GM19035 (cell line): ENCODE measurements at regions not wholly inside any gene's neighbourhood (a gene's known extent, or its start where the extent isn't known, plus 50 kb on each side); places are given as distances from the start of the nearest gene placed in this dataset.

Experiments used
- ATAC-seq: cut with Tn5 transposase; IDR thresholded peaks from one replicate; pipeline ENCODE4 v1.9.1; 2021; ENCODE audit not compliant: unreplicated experiment

DNA sequence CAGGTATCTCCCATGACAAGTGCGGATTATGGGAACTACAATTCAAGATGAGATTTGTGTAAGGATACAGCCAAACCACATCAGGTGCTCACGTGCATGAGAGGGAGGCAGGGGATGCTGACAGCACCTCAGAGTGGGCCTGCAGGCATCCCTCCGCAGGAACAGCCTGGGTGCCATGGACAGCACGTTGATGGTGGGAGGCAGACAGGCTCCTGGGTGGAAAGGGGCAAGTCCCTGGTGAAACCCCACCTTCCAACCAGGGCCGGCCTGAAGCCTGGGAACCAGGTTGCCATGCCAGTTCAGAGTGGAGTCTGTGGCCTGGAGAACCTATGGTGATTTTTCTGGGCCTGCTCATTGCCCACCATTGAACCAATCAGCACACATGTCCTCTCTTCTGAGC, 1469.6 kb downstream of the PCDH7 start:
- no peak for ATAC-seq

DNA sequence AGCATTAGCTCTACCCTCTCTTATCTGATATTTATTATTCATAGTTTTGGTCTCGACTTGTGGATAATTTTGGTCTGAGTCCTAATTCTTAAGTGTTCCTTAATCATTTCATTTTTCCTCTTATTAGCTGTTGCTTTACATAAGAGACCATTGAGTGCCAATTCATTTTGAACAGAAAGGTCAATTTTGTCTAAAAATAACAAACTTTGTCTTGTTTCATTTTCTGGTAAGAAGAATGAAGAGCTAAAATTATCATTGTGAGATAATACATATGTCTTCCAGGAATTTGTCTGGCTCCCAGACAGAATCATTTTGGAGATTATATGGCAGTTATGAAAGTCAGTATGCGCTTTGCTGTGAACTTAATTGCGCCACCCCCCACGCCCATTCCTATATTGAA, 1471.8 kb downstream of the PCDH7 start:
- ATAC-seq, result no peak

DNA sequence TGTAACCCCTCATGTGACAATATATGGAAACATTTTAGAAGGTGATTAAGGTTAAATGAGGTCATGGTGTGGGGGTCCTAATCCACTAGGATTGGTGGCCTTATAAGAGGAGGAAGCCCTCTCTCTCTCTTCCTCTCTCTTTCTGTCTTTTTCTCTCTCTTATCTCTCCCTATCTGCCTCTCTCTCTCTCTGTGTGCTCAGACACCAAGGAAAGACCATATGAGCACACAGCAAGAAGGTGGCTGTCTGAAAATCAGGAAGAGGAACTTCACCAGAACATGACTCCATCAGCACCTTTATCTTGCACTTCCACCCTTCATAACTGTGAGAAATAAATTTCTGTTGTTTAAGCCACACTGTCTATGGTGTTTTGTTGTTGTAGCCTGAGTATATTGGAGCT, 1472.2 kb downstream of the PCDH7 start:
- no peak for ATAC-seq

DNA sequence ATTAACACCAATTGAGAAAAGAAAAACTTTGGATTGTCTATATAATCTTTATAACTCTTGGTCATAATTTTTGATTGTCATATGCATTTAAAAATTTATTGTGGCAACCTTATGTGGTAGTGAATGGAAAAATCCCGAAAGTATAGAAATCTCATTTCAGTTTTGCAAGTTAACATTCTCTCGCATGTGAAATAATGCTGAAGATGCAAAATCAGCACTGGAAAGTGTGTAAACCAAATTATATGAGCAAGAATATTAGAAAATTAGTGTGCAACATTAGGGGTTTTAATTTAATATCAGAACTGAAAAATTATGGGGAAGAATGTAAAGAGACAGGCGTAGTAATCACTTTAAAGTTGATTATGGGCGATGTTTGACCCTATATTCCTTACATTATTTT, 1472.8 kb downstream of the PCDH7 start:
- ATAC-seq, result no peak

DNA sequence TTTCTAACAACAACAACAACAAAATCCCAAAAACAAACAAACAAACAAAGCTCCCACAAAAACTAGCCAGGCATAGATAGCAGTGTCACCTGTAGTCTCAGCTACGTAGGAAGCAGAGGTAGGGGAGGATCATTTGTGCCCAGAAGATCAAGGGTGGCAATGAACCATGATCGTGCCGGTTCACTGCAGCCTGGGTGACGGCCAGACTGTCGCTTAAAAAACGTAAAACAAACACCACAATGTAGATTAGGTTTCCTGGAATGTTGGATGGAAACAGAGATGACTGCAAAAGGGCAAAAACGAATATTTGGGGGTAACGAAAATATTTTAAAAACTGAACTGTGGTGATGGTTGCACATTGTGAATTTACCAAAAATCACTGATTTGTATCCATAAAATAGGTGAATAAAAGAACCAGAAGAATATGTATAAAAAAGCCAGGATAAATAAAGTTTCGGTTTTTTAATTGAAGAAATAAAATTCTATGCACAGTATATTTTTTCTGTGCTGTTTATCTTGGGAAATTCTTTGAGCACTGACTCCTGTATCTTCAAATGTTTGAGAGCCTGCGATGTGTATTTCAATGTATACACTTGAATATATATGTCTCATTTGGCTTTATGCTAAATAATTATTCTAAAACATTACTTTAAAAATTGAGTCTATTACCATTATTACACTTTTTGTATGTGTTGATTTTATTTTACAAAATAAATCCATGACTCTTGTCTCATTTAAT, 1477.0 kb downstream of the PCDH7 start:
- ATAC-seq, result no peak

DNA sequence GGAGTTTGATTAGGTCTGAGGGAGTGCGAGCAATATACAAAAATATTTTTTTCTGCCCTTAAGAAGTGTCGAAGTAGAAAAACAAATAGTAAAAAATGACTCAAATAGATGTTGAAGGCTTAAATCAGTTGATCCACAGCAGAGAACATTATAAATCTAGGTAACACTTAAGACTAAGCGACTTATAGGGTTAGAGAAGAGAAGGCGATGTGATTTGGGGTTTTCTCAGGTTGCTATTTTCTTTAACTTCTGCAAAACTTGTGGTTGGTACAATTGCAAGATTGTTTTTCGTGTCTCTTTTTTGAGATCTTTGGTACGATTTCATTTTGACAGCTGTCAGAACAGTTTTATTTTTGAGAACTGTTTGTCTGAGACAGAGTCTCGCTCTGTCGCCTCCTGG, 1479.5 kb downstream of the PCDH7 start:
- no peak for ATAC-seq

DNA sequence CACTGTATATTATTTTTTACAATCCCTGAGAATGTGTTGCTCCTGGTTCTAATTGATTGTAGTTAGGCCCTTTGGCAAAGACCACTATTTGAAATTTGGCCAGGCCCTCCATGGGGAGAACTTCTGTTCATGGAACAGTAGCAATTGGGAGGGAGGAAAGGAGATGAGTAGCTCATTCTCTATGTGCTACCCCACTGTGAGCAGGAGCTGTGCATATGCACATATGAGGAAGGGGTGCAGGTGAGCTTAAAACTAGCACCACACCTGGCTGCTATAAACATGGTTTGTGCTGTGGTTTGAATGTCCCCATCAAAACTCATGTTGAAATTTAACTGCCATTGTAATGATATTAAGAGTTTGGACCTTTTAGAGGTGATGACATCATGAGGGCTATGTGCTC, 1483.2 kb downstream of the PCDH7 start:
- ATAC-seq, result no peak

DNA sequence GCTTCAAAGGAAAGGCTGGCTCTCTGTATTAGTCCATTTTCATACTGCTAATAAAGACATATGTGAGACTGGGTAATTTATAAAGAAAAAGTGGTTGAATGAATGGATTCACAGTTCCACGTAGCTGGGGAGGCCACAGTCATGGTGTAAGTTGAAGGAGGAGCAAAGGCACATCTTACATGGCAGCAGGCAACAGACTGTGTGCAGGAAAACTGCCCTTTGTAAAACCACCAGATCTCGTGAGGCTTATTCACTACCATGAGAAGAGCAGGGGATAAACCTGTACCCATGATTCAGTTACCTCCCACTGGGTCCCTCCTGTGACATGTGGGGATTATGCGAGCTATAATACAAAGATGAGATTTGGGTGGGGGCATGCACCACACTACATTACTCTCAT, 1486.6 kb downstream of the PCDH7 start:
- no peak for ATAC-seq

DNA sequence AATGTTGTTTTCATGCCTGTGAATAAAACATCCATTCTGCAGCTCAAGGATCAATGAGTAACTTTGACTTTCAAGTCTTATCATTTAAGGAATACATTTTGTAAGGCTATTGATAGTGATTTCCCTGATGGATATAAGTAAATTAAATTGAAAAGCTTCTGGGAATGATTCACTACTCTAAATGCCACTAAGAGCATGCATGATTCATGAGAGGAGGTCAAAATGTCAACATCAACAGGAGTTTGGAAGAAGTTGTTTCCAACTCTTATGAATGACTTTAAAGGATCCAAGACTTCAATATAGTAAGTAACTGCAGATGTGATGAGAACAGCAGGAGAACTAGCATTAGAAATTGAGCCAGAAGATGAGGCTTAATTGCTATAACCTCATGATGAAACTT, 1487.3 kb downstream of the PCDH7 start:
- no peak for ATAC-seq

DNA sequence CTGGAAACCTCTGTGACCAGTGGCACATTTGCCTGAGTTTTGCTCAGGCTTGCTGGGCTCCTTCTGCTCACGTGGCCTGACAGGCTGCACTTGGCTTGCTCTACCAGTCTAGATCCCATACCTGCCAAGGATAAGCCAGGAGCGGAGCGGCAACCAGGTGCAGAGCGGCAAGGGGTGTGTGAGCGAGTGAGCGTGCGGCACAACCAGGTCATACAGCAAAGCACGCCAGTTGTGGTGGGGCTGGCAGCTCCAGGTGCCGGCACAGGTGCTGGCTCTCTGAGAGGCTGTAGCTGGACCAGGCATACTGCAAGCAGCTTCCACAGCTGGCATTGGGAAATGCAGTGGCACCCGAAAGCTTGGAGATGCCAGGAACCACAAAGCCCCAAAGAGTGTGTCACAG, 1495.1 kb downstream of the PCDH7 start:
- no peak for ATAC-seq

DNA sequence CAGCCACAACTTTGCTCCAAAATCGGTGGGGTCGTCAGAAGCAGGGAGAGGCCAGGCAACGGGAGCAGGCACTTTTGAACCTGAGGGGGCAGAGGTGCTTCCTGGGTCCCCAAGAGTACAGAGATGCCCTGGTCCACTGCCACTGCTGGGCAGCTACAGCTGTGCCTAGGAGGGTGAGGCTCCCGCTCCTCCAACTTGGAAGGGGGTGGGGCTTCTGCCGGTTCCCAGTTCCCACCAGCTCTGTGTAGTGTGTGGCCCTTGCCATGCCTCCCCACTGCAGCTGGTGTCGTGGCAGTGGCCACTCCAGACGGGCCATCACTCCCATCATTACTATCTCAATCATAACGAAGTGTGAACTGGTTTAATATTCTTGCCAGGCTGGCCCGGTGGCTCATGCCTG, 1496.3 kb downstream of the PCDH7 start:
- no peak for ATAC-seq

DNA sequence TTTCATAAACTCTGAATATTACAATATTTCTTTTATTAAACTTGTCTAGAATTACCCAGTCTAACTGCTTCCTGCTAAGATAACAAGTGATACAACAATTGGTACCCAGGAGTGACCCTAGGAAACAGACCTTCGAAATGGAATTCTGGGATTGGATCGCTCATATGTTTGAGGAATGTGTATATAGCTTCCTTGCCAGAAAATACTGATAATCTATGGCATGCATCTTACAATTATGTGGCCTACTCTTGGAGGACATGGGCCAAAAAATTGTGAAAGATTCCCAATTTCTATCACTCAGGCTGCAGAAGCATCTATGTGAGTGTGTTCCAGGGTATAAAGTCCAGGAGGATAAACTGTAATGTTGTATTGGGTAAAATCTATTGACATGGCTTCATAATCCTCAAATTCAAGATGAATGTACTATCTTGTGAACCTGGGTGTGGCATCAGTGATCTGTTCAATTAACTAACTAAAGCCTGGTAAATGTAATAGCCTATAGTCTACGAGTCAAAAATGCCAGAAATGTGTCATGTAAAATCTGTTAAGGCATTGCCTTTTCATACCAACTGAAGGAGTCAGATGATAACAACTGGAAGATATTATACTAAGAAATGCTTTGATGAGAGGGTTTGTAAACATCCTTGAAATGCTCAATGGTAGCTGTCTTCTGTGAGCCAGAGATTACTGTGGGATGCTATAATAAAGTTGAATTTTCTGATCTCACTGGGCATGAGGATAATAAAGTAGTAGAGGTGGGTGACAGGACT, 1499.3 kb downstream of the PCDH7 start:
- ATAC-seq, result no peak

DNA sequence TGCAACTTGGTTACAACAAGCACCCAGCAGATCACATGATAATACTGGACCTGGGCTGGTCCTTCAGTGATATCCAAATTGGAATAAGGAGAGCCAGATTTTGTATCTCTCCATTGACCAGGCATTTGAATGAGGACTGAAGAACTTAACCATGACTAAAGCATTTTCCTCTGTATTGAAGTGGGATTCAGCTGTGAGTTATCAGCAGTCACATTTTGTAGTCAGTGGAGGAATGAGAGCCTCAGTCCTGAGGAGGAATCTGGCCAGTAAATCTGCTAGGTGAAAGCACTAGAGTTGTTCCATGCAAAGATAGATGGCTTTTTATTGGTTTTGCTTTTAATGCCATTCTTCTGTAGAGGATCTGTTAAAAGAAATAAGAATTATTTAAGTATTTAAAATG, 1506.0 kb downstream of the PCDH7 start:
- no peak for ATAC-seq

DNA sequence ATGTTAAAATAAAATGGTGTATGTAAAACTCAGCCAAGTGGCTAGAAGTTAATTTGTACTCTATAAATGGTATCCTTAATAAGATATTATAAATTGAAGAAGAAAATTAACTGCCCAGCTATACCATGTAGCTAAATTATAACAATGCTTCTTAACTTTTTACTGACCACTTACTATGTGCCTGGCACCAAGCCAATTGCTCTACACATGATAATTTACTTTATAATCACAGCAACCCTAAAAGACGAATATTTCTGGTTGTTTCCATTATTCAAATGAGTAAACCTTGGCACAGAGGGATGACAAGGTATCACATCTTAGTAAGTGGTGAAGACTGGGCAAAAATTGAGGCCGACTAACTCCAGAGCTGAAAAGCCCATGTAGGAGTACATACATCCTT, 1506.6 kb downstream of the PCDH7 start:
- ATAC-seq, result no peak

DNA sequence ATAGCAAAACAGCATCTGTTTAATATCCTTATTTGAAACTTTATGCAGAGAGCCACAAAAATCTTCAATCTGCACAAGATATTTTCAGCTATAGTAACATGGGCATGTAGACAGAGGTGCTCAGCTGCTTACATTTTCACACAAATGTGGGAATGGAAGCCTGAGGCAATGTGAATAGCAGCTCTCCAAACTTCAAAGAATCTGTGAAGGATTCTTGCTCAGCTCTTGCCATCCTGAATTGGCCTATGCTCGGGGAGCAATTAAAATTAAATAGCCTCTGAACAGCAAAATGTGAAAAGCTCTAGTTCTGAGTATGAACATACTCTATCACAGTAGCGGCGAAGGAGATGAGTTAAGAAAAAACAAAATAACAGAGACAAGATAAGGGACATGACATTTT, 1523.8 kb downstream of the PCDH7 start:
- no peak for ATAC-seq

DNA sequence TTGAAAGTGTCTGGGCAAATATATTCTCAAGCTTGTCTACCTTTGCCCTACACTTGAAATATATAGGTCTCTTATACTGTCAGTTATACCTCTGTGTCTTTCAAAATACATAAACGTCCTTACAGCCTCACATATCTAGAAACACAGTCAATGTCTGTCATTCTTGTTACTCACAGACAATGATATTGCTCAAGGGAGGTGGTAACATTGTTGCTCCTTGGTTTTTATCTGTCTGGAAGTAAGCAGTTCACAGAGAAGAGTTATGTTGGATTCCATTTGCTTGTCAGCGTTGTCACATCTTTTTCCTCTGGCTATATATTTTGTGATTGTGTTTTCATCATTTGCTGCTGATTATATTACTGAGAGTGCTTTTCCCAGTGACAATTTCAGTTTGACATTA, 1528.9 kb downstream of the PCDH7 start:
- ATAC-seq, result no peak

DNA sequence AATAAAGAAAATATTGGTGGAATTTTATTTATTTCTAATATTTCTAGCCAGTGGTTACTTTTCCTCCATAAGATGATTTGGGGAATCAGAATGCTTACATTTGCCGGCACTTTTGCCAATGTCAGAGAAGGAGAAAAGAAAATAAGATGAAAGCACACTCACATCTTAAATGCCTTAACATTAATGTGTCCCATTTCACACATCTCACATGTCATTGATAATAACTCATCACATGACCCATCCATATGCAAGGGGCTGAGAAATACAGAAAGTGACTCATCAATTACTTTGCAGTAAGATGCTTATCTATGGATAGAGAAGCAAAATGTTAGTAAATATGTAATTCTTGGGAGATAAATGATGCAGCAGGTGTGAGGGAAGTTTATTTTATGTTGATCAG, 1531.0 kb downstream of the PCDH7 start:
- no peak for ATAC-seq

DNA sequence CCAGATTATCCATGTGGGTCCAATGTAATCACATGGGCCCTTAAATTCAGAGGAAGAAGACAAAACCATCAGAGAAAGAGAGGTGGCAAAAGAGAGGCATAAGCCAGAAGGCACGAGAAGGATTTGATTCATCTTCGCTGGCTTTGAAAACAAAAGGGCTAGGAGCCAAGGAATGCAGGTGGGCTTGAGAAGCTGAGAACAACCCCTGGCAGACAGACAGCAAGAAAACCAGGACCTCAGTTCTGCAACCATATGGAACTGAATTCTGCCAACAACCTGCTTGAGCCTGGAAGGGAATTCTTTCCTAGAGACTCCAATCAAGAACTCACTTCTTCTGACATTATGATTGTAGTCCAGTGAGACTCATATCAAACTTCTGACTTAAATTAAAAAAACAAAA, 1531.8 kb downstream of the PCDH7 start:
- ATAC-seq, result no peak

DNA sequence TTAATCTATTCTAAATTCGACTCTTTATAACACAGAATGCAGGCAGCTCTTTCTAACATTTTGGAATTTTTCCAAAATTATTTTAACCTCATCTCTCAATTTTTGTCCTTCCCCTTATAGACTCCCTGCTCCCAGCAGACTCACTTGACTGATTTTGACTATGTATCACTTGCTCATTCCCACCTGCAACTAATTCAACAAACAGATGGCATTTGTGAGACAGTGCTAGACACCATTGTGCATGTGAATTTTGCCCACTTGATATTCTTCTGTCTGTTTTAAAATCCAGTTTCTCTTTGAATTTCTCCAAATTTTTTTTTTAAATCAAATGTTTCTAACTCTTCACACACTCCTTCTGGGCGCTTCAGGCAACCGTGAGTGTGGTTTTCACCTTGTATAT, 1534.0 kb downstream of the PCDH7 start:
- ATAC-seq, result no peak

DNA sequence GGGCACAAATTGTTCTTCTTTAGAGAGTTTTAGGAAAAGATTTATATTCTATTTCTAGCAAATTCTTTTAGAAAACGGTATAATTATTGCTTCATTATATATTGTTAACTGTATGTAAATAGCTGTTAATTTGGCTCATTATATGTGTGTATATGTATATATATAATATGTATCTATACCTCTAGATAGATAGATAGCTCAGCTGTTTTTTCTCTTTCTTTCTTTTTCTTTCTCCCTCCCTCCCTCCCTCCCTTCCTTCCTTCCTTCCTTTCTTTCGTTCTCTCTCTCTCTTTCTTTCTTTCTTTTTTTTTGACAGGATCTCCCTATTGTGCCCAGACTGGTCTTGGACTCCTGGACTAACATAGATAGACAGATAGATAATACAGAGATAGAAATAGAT, 1538.8 kb downstream of the PCDH7 start:
- no peak for ATAC-seq

DNA sequence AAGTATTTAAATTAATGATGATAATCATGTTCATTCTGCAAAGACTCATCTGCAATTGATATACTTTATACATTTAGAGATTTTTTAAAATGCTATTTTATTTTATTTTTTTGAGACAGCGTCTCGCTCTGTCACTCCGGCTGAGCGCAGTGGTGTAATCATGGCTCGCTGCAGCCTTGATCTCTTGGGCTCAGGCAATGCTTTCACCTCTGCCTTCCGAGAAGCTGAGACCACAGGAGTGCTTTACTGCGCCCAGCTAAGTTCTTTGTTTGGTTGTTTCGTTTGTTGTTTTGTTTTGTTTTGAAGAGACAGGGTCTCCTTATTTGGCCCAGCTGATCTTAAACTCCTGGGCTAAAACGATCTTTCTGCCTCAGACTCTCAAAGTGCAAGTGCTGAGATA, 1541.0 kb downstream of the PCDH7 start:
- ATAC-seq, result no peak

DNA sequence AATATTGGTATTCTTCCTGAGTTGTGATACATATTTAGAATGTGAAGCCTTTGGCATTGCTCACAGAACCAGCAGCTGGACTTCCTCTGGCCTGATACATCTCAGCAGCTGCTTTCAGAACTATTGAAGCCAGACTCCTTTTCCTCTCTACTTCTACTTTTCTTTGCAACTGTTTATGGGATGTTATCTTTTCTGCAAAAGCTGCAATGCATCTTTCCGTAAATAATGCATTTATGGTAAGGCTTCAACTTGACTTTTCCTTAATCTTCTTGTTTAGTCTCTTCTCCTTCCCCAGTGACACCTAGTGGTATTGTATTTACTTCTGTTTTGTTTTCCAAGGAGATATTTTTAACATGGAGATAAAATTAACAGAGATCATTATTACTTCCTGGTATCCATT, 1548.7 kb downstream of the PCDH7 start:
- ATAC-seq, result no peak

DNA sequence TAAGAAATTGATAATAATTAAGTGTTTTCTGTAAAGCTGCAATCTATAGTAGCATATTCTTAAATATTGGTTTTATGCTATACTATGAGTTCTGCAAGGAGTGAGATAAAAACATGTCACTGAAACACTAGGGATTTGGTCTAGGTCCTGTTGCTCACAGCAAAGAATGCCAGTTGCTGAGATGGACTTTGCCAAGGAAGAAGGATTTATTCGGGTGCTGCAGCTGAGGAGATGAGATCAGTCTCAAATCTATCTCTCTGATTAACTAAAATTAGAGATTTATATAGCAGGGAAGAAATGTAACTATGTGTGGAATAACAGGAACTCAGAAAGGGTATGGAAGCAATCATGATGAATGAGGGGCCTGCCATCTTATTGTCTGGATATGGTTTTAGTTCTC, 1569.9 kb downstream of the PCDH7 start:
- ATAC-seq, result no peak
